GM03348 (cell line): ENCODE measurements at regions not wholly inside any gene's neighbourhood (a gene's known extent, or its start where the extent isn't known, plus 50 kb on each side); places are given as distances from the start of the nearest gene placed in this dataset.

Source experiments
- DNase-seq: peaks from one replicate; pipeline ENCODE4 v3.0.0; 2012; ENCODE audit warnings: low spot score

DNA sequence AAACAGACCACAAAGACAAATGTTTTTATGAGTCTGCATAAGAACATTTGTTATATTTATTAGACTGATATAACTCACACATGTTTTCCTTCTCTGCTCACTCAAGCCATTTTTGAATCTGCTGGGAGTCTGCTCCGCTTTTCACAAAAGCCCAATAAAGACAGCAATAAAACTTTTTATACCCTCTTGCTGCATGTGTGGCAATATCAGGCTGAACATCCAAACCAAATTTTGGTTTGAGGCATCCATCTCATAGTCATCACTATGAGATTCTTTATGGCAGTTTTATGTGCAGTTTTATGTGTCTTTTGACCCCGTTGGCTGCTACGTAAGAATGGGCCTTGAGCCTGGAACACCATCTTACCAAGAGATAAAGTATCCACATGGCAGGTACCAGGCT is 1276.8 kb upstream of the ADGRB3 start:
- DNase-seq = no peak

- DNase-seq = no peak
Measured at GRCh38 chr6:67353861-67354260, 1281.2 kb upstream of the ADGRB3 start.

- no peak for DNase-seq
Measured at GRCh38 chr6:67352717-67353116, 1282.4 kb upstream of the ADGRB3 start.

DNA sequence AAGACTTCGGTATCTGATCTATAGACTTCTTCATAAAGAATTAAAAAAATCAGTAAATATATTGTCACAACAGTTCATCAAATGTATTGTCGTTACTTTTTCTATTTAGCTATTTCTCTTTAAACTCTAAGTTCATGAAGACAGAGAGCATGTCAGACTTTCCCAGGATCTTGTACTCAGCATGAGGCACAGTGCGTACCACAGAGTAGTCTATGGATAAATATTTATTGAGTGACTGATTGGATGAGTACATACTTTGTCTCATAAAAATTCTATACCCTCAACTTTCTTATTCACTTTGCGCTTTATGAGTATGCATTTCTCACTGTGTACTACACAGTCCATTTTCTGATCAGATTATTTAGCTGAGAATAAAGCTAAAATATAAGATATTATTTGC is 1284.4 kb upstream of the ADGRB3 start:
- no peak for DNase-seq

DNA sequence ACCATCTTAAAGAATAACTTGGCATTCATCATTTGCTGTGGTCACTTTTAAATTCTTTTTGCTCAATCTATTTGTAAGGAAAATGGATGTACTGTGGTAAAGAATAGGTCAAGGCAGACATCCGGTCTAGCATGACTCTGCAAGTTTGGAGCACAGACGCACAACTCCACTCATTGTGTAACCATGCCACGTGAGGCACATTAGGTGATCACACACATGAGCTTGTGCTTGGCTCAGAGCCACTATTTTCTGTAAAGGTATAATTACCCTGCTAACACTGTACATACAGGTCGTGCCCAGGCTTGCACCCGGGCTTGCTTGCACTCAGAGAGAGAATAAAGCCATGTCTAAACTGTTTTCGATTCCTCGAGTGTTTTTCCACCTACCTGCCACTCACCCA is 1289.1 kb upstream of the ADGRB3 start:
- DNase-seq = no peak

GRCh38 chr6:67336014-67336413 is 1299.1 kb upstream of the ADGRB3 start:
- DNase-seq = no peak

DNA sequence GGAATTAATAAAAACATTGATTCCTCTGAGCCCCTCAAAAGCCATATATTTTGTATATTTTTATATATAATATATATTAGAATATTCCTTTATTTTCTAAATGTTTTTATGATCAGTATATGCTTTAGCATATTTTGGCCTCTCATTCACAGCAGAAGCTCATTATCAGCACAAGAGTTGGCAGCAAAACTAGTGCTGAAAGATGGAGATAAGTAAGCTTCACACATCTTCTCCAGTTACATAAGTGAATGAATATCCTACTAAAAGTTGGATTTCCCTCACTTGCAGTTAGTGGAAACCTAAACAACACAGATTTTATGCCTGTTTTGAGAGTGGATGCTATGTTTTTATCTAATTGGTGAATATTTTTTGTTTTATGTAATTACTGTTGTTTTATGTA is 1303.8 kb upstream of the ADGRB3 start:
- no peak for DNase-seq

GRCh38 chr6:67328269-67328668 is 1306.8 kb upstream of the ADGRB3 start:
- DNase-seq = no peak

- DNase-seq = no peak
Measured at GRCh38 chr6:67300430-67301040, 1334.5 kb upstream of the ADGRB3 start.

GRCh38 chr6:67292169-67292568 is 1342.9 kb upstream of the ADGRB3 start:
- DNase-seq = no peak

- no peak for DNase-seq
Measured at GRCh38 chr6:67287566-67287965, 1347.5 kb upstream of the ADGRB3 start.

- DNase-seq = no peak
Measured at GRCh38 chr6:67285770-67286495, 1349.1 kb upstream of the ADGRB3 start.

GRCh38 chr6:67277312-67277711 is 1357.8 kb upstream of the ADGRB3 start:
- DNase-seq = no peak

GRCh38 chr6:67265996-67266921 is 1368.8 kb upstream of the ADGRB3 start:
- no peak for DNase-seq

- DNase-seq = no peak
Measured at GRCh38 chr6:67252663-67253062, 1382.4 kb upstream of the ADGRB3 start.

DNA sequence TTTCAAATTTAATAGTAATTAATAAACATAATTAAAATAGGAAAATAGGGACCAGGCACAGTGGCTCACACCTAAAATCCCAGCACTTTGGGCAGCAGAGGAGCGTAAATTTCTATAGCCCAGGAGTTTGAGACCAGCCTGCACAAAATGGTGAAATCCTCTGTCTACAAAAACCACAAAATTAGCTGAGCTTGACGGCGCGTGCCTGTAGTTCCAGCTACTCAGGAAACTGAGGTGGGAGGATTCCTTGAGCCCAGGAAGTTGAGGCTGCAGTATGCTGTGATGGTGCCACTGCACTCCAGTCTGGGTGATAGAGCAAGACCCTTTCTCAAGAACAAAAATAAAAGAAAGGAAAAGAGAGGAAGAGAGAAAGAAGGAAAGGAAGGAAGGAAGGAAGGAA is 1387.0 kb upstream of the ADGRB3 start:
- no peak for DNase-seq

- no peak for DNase-seq
Measured at GRCh38 chr6:67244037-67244436, 1391.0 kb upstream of the ADGRB3 start.

DNA sequence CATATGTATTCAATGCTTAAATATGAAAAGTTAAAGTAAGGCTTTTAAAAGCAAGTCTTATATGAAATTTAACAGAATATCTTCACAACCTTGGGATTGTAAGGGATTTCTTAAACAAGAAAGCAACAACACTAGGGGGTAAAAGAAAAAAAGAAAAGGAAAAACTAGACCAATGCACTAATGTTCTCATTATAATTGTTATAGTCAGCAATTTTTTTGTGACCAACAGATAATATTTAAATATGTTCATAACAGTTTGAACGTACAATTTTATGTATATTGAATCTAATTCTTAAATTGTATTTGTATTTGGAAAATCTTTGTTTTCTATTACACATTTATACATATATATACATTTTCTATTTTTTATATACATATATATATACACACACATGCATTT is 1397.8 kb upstream of the ADGRB3 start:
- no peak for DNase-seq

DNA sequence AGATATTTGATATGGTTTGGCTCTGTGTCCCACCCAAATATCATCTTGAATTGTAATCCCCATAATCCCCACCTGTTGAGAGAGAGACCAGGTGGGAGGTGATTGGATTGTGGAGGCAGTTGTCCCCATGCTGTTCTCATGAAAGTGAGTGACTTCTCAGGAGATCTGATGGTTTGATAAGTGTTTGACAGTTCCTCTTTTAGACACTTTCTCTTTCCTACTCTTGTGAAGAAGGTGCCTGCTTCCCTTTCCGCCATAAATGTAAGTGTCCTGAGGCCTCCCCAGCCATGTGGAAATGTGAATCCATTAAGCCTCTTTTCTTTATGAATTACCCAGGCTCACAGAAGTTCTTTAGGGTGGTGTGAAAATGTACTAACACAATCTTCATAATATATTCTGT is 1404.0 kb upstream of the ADGRB3 start:
- DNase-seq = no peak

DNA sequence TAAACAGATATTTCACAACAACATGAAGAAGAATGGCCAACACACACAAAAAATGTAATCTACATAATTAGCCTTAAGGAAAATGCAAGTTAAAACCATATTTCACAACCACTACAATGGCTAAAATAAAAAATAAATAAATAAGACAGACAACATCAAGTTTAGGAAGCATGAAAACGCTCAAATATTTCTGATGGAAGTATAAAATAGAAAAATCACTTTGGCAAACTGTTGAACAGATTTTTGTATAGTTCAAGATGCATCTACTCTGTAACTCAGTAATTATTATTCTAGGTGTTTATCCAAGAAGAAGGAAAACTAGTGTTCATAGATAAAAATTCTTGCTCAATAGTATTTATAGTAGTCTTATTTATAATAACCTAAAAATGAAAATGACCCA is 1410.1 kb upstream of the ADGRB3 start:
- DNase-seq = no peak

DNA sequence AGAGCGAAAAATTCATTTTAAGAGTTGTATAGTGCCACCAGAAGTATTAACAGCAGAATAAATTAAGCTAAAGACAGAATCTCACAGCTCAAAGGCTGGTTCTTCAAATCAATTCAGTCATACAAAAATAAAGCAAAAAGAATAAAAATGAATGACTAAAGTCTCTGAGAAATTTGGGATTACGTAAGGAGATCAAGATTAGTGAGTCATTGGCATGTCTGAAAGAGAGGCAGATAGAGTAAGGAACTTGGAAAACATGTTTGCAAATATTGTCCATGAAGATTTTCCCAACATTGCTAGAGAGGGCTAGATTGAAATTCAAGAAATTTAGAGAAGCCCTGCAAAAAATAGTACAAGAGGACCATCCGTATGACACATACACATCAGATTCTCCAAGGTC is 1413.9 kb upstream of the ADGRB3 start:
- DNase-seq = no peak

DNA sequence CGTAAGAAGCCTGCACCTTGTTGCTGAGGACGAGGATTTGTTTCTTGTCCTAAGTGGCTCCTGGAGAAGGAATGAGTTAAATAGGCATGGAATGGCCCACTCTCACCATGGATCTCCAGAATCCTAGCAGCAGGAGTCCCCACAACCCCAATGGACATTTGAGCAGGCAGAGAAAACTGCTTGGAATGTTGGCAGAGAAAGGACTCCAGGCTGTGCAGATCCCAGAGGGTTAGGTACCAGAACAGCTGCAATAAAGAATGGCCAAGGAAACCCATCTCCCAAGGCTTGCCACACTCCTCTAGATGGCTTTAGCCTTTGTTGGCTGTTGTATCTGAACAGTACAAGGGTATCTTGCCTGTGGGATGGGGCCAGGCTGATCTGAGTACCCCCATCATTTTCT is 1415.7 kb upstream of the ADGRB3 start:
- no peak for DNase-seq

DNA sequence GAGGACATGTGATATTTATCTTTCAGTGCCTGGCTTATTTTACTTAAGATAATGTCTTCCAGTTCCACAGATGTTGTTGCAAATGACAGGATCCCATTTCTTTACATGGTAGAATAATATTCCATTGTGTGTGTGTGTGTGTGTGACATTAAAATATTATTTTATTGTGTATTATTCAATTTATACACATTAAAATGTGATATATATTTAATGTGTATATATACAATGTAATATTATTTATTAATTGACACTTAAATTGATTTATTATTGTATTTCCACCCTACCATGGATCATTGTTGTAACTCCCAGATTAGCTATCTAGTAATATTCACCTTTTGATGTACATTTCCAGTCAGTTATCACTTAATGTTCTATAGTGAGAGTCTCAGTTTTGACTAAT is 1422.5 kb upstream of the ADGRB3 start:
- DNase-seq = no peak
